Fibroblast of lung (primary cell): ENCODE measurements at regions not wholly inside any gene's neighbourhood (a gene's known extent, or its start where the extent isn't known, plus 50 kb on each side); places are given as distances from the start of the nearest gene placed in this dataset.

Experiments used
- EZH2 ChIP-seq: IDR thresholded peaks from 2 replicates; pipeline ENCODE4 v1.5.1; 2012; ENCODE audit warnings: low read length, control low read depth, mild to moderate bottlenecking; ENCODE audit errors: missing control alignments
- TF ChIP-seq, protein P1 (sequence below), 2 donors: IDR thresholded peaks in 1 of 2; conservative IDR thresholded peaks in 1 of 2; 1 replicate in 1 of 2; 2 replicates in 1 of 2; pipeline ENCODE4 v1.5.1; 2011 to 2012; ENCODE audit warnings: low read length in 2 of 2, control low read depth in 1 of 2, inconsistent platforms in 1 of 2, low read depth in 1 of 2, mild to moderate bottlenecking in 1 of 2

DNA sequence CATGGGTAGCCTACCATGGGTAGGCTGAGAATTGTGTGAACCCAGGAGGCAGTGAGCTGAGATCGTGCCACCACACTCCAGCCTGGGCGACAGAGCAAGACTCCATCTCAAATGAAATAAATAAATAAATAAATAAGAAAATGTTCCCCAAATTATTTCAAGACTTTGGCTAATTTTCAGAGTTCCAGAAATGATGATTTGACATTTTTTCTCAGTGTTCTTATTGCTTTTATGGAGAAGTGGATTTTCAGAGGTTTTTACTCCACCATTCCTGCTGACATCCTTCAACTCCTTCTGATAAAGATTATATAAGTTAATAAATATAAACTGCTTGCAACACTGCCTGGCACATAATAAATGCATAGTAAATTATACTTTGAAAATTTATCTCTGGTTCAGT is 80.4 kb upstream of the PRKCQ start:
- TF ChIP-seq, protein P1, sequence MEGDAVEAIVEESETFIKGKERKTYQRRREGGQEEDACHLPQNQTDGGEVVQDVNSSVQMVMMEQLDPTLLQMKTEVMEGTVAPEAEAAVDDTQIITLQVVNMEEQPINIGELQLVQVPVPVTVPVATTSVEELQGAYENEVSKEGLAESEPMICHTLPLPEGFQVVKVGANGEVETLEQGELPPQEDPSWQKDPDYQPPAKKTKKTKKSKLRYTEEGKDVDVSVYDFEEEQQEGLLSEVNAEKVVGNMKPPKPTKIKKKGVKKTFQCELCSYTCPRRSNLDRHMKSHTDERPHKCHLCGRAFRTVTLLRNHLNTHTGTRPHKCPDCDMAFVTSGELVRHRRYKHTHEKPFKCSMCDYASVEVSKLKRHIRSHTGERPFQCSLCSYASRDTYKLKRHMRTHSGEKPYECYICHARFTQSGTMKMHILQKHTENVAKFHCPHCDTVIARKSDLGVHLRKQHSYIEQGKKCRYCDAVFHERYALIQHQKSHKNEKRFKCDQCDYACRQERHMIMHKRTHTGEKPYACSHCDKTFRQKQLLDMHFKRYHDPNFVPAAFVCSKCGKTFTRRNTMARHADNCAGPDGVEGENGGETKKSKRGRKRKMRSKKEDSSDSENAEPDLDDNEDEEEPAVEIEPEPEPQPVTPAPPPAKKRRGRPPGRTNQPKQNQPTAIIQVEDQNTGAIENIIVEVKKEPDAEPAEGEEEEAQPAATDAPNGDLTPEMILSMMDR (conservative IDR thresholded peaks at IDR 0.05 in 1 of 2, IDR thresholded peaks at IDR 0.05 in 1 of 2; ENCODE audit: low read depth in 1 of 2, low read length in 2 of 2): no peak
- TF ChIP-seq EZH2: no peak
